NT2/D1 (cell line): ENCODE measurements at regions not wholly inside any gene's neighbourhood (a gene's known extent, or its start where the extent isn't known, plus 50 kb on each side); places are given as distances from the start of the nearest gene placed in this dataset.

ENCODE experiments used
- SUZ12 ChIP-seq: IDR thresholded peaks from 2 replicates; pipeline ENCODE4 v1.6.1; 2011; ENCODE audit not compliant: insufficient read length, insufficient read depth; ENCODE audit errors: extremely low read depth
- YY1 ChIP-seq: IDR thresholded peaks from 2 replicates; pipeline ENCODE4 v1.6.1; 2011; ENCODE audit not compliant: insufficient read length, insufficient read depth
- ZNF274 ChIP-seq: IDR thresholded peaks from 2 replicates; pipeline ENCODE4 v1.6.1; 2011; ENCODE audit warnings: mild to moderate bottlenecking, low read depth, low read length

DNA sequence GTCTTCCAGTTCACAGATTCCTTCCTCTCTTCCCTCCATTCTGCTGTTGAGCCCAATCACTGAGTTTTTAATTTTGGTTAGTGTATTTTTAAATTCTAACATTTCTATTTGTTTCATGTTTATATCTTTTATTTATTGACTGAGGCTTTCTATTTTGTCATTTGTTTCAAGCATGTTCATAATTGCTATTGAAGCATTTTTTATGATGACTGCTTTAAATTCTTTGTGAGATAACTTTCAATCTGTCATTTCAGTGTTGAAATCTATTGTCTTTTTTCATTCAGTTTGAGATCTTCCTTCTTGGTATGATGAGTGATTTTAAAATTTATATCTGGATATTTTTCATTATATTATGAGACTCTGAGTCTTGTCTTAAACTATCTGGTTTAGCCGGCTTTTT is 192.3 kb downstream of the RPLP1 start:
- TF ChIP-seq SUZ12 (no peak), YY1 (no peak), ZNF274 (no peak)
